Mucosa of gallbladder (tissue), 1 donor: ENCODE measurements at regions not wholly inside any gene's neighbourhood (a gene's known extent, or its start where the extent isn't known, plus 50 kb on each side); places are given as distances from the start of the nearest gene placed in this dataset.
"Not testable (repeated sequence)": the region's sequence is repeated elsewhere in the genome, so short reads cannot be mapped to it uniquely, and the experiment has no call there.

Source experiments
- DNase-seq: peaks from one replicate; pipeline ENCODE4 v3.0.0-alpha.2; 2020; ENCODE audit warnings: low spot score
- donor health status: DM: no; HTN: no; CAD: no.

DNA sequence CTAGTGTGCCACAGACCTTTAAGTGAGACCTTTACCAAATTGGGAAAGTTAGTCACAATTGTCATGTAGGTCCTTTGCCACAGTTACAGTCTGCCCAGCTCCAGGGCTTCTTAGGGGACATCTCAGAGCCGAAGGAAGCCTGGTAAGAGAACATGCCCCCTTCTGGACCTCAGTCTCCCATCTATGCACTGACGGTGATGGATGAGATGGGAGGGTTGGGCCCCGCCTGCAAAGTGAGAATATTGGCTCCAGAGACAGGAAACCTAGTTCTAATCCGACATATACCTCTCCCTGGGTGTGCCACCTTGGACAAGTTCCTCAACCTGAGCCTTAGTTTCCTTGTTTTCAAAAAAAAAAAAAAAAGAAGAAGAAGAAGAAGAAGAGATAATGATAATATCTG is 85.1 kb upstream of the NAV2 start:
- no peak for DNase-seq

- no peak for DNase-seq
Measured at GRCh38 chr11:19625438-19625837, 87.2 kb upstream of the NAV2 start.

- no peak for DNase-seq
Measured at GRCh38 chr11:19617696-19618523, 94.7 kb upstream of the NAV2 start.

DNA sequence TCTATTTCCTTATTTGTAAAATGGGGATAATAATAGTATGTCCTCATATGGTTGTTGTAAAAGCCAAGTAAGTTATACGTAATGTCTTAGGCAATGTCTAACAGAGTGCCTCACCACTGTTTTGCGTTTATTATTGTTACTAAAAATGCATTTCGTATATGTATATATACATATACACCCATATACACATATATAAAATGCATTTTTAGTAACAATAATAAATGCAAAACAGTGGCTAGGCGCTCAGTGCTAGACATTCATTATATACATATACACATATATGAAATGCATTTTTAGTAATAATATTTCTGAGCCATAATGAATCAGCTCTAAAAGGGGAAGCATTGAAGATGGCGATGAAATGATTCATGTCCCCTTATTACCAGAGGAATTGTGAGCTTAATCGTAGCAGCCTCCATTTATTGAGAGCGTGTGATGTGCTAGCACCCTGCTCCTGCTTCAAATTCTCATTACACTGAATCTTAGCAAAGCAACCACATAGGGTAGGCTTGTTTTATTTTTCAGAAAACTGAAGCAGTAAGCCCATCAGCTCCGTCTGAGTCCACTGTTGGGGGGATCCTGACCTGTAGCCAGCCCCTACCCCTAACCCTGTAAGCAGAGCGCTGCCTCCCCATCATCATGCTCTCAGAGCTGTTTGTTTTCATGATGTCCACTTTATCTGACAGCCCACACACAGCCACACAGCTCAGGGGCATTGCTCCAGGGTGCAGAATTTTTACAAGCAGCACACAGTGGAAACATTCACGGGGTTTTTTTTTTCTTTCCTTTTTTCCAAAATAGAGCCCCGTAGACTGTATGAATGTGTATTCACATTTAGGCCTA is 97.1 kb upstream of the NAV2 start:
- DNase-seq = no peak

DNA sequence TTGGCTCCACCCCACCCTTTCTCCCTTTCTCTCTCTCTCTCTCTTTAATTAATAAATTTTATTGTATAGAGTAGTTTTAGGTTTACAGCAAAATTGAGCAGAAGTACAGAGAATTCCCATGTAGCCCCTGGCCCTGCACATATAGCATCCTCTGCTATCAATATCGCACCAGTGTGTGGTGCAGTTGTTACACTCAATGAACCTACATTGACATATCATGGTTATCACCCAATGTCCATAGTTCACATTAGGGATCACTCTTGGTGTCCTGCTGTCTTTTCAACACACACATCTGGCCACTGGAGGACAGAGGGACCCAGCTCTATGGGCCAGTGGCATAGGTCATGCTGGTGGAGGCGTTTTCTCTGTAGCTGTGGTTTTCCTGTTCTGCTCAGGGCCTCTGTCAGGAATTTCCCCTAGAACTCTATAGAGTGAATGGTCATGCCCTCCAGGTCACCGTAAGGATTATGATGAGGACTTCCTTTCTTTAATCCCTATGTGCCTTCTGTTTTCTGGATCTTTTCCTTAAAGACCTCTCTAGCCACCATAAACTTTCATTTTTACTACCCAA is 98.2 kb upstream of the NAV2 start:
- no peak for DNase-seq

GRCh38 chr11:19612025-19612424 is 100.6 kb upstream of the NAV2 start:
- DNase-seq = not testable (repeated sequence)

DNA sequence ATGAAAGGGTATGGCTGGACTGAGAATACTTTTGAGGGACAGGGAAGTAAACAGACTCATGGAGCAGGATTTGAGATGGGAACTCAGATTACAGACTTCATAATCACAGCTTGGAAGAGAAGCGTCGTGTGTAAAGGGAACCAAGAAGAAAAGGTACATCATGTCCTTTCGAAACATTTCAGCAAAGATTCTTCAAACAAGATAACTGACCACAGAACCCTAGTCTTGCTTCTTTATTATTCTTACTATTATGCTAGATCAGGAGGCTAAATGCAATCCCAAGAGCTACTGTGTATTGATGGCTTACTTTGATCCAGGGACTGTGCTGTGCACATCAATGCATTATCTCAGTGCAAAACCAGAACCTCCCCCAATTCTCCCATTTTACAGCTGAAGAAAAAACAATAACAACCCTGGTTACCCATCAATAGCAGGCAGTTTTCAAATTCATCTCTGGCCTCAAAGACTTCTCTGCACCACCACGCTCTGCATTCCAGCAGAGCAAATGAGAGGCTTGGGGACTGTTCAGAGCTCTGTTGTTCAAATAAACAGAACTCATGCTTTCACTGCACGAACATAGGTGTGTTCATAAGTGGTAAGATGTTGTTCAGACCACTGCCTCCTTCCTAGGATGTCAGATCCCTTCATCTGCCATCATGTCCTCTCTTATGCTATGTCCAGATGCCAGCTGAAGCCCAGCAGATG is 104.8 kb upstream of the NAV2 start:
- no peak for DNase-seq

DNA sequence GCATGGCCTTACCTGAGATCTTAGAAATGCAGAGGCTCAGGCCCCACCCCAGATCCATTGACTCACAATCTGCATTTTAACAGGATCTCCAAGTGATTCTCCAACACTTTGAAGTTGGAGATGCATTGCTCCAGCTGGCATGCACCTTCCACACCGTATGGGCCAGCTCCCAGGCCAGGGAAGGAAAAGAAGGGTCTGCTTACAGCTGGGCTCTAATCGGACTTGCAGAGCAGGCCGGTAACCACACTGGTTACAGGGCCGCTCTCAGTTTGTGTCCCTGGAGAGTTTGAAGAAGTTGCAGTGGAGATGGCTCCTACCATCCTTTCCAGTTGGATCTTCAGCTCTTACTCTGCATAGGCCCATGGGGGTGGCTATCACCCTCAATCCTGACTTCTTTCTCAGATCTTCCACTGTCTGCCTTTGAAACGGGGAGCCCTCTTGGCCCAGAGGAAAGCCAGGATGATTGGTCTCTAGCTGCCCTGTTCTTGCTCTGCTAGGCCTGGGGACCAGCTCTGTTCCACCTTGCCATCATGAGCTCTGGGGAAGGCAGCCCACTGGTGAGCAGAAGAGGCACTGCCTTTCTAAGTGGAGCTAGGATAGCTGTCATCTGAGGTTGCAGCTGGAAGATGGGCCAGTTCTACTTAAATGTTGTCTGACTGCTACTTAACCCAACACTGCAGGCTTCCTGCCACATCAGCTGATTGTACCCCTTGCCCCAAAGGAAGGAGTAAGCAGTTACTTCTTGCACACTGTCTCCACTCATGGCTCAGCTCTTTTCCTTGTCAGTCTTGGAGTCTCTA is 105.6 kb upstream of the NAV2 start:
- DNase-seq = no peak

DNA sequence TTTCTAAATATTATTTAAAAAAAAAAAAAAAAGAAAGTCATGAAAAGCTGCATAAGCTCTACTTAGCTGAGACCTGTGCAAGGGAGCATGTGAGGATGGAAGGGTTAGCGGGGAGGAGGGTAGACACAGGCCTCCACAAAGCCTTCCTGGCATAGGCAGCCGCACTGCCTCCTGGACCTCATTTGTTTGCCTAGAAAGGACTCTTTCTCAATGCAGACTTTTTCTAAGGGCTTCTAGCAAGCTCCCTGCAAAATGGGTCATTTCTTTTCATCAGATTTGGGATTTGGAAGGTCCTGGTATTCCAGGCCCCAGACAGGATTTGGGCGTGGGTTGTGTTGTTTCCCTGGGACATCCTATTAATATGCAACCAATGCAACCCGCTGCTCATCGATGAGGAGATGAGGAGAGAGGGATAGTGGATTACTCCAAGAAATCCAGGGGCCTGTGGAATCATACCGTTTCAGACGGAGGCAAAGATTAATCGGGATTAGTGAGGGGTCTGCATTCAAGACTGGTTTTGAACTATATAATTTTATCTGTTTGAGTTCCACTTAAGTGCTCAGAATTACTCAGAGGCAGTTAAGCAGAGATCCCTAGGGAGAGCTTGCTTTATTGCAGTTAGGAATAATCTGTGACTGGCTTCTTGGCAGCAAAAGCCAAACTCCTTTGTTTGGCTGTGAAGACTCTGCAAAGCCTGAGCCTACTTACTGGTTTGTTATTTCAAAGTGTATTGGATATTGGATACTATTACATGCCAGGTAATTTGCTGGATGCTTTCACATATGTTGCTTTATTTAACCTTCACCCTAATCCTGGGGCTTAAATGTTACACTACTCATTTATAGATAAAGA is 106.9 kb upstream of the NAV2 start:
- DNase-seq = no peak

- no peak for DNase-seq
Measured at GRCh38 chr11:19604679-19605375, 107.8 kb upstream of the NAV2 start.

DNA sequence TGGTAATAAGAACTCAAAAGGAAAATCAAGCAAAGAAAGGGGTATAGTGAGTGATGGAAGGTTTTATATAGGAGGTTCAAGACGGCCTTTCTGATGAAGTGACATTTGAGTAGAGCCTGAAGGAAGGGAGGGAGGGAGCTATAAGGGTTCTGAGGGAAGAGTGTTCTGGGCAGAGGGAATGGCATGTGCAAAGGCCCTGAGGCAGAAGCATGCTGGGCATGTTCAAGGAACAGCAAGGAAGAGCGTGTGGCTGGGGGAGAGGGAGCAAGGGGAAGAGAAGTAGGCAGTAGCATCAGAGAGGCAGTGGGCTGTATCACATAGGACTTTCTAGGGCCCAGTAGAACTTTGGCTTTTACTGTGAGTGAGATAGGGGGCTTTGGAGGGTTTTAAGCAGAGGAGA is 108.9 kb upstream of the NAV2 start:
- DNase-seq = no peak

- no peak for DNase-seq
Measured at GRCh38 chr11:19602891-19603290, 109.7 kb upstream of the NAV2 start.

DNA sequence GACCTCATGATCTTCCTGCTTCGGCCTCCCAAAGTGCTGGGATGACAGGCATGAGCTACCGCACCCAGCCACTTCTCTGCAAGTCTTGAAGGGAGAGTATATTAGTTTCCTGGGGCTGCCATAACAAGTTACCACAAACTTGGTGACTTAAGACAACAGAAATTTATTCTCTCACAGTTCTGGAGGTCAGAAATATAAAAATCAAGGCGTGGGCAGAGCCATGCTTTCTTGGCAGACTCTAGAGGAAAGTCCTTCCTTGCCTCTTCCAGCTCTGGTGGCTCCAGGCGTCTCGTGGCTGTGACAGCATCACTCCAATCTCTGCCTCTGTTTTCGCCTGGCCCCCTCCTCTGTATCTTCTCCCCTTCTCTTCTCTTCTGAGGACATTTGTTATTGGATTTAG is 110.2 kb upstream of the NAV2 start:
- no peak for DNase-seq

DNA sequence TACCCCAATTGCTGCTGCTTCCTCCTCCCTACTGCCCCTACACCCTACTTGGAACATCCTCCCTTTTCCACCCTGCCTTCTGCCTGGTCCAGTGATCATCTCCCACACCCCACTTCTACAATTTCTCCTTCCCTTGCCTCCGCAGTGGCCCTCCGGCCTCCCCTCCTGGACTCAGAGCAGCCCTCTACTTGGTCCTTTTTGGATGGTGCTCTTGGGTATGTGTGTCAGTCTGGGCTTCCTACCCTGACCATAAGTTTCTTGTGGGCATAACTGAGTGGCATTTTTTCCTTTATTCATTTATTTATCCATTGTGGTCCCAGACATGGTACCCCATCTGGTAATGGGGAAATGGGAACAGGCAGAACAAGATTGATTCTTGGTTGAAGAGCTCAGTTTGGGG is 111.4 kb upstream of the NAV2 start:
- DNase-seq = no peak

DNA sequence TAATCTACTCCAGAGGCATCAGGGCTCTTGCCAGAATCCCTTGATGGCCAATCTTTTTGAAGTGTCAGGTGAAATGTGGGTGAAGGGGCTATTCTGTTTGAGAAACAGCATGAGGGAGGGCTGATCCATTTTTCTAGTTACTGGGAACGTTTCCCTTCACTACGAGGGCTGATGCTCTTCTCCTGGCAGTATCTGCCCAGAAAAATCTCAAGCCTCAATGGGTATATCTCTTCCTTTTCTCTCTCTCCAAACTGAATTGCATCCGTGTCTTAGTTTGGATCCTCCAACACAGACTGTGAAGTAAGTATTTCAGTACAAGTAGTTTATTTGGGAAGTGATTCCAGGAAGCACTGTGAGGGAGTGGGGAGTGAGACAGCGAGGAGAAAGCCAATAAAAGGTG is 113.0 kb upstream of the NAV2 start:
- DNase-seq = no peak

- DNase-seq = no peak
Measured at GRCh38 chr11:19598876-19599486, 113.7 kb upstream of the NAV2 start.

DNA sequence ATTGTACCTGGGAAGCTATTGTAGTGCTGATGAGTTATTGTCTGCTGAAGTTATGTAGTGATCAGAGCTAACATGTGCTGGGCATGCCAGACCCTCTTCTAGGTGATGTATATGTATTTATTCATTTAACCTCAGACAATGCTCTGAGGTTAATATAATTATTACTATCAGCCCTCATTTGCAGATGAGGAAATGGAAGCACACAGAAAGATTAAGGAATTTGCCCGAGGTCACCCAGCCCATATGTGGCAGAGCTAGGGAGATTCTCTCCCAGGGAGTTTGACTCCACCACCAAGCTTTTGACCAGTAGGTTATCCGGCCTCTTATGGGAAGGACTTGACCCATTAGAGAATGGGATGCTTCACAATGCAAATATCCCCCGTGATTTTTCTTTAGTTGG is 114.2 kb upstream of the NAV2 start:
- DNase-seq = no peak

DNA sequence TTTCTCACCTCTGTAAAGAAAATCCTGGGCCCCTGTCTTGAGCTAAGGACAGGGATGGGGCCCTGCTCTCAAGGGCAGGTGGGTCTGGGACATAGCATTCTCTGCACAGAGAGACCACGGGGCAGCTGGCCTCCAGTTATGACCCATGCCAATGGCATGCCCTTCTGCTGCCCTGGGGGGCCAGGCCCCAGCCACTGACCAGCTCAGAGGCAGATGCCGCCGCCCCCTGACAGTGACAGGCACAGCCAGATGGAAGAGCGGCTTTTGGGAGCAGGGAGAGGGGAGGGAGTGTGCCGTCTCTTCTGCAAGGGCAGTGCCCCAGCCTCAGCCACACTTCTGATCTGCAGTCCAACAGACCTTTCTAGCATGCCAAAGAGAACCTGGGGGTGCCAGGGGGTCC is 114.8 kb upstream of the NAV2 start:
- no peak for DNase-seq

DNA sequence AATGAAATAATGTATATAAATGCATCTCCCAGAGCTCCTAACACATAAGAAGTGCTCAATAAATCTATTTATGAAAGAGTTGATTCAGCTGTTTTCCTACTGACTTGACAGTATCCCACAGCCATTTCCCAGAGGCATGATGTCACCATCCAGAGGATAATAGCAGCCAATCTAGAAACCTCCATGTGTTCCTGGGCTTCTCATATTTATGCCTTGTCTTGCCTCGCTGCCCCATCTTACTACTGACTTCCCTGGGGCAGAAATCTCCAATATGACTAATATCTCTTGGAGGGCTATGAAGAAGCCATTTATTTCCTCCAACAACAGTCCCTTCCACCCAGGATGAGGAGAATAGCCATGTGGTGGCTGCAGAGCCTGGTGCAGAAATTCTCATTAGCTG is 115.4 kb upstream of the NAV2 start:
- no peak for DNase-seq
